A673 (cell line): ENCODE measurements at regions not wholly inside any gene's neighbourhood (a gene's known extent, or its start where the extent isn't known, plus 50 kb on each side); places are given as distances from the start of the nearest gene placed in this dataset.

Experiments
- BruUV-seq: library from RNA; stranded (reverse); fragments of 400-500 nt; replicated peaks from 2 replicates; lab custom pipeline; 2021; lab: Mats Ljungman, UMichigan
- CTCF ChIA-PET: fragments of 300-600 bp; sonication (Branson Sonifier 250); formaldehyde crosslinking; loops from one replicate; lab custom pipeline; 2022; ENCODE audit warnings: antibody characterized with exemption; lab: Charles Lee
- POLR2A ChIA-PET: fragments of 300-600 bp; sonication (Branson Sonifier 250); formaldehyde crosslinking; loops from one replicate; lab custom pipeline; 2022; ENCODE audit warnings: antibody characterized with exemption; ENCODE audit not compliant: low non-redundant PET; lab: Charles Lee
- DNase-seq: peaks from one replicate; pipeline ENCODE4 v3.0.0-alpha.2; 2015; ENCODE audit warnings: low spot score
- H3K27ac ChIP-seq: fragments of 200-600 bp; sonication (generic); 2 replicates; pipeline ENCODE4 v1.5.1; 2016; ENCODE audit warnings: mixed run types, low read depth, mild to moderate bottlenecking, mixed read lengths, antibody characterized with exemption, low read length; ENCODE audit not compliant: poor library complexity, severe bottlenecking
- H3K27me3 ChIP-seq: fragments of 200-600 bp; sonication (generic); replicated peaks from 2 replicates; pipeline ENCODE4 v1.6.1; 2017; ENCODE audit warnings: mixed run types, low read depth, mild to moderate bottlenecking, mixed read lengths, antibody characterized with exemption, low read length; ENCODE audit not compliant: insufficient read depth, poor library complexity
- H3K36me3 ChIP-seq: fragments of 200-600 bp; sonication (generic); 2 replicates; pipeline ENCODE4 v1.6.1; 2016; ENCODE audit warnings: mixed run types, mild to moderate bottlenecking, mixed read lengths, antibody characterized with exemption, low read length; ENCODE audit not compliant: insufficient read depth, poor library complexity, severe bottlenecking
- H3K4me1 ChIP-seq: fragments of 200-600 bp; sonication (generic); 2 replicates; pipeline ENCODE4 v1.6.1; 2017; ENCODE audit warnings: mixed run types, mild to moderate bottlenecking, mixed read lengths, antibody characterized with exemption, low read length; ENCODE audit not compliant: insufficient read depth, poor library complexity, severe bottlenecking
- H3K4me3 ChIP-seq: fragments of 200-600 bp; sonication (generic); 2 replicates; pipeline ENCODE4 v1.5.1; 2016; ENCODE audit warnings: low read depth, mixed run types, mild to moderate bottlenecking, mixed read lengths, low read length; ENCODE audit not compliant: poor library complexity, severe bottlenecking
- H3K9me3 ChIP-seq: fragments of 200-600 bp; sonication (generic); 2 replicates; pipeline ENCODE4 v1.6.1; 2016; ENCODE audit warnings: mixed run types, low read depth, mild to moderate bottlenecking, mixed read lengths, antibody characterized with exemption, low read length; ENCODE audit not compliant: poor library complexity, severe bottlenecking
- CTCF ChIP-seq: fragments of 300-800, 200-600 bp; sonication (generic); conservative IDR thresholded peaks from 2 replicates; pipeline ENCODE4 v1.5.1; 2017; ENCODE audit warnings: low read depth, mild to moderate bottlenecking, antibody characterized with exemption, low read length, moderate library complexity, mixed read lengths
- EZH2 ChIP-seq: fragments of 200-600 bp; sonication (generic); IDR thresholded peaks from 2 replicates; pipeline ENCODE4 v1.6.1; 2017; ENCODE audit warnings: borderline replicate concordance, low read depth, mild to moderate bottlenecking, mixed read lengths, antibody characterized with exemption, low read length; ENCODE audit not compliant: poor library complexity, severe bottlenecking
- intact Hi-C: fragments of 100-400 bp; cut with micrococcal nuclease; formaldehyde crosslinking; loops from one replicate; pipeline ENCODE4 v1.10.0; 2022; ENCODE audit not compliant: unreplicated experiment

GRCh38 chr12:118747771-118748170, 233.6 kb upstream of the SRRM4 start:
- Histone ChIP-seq H3K27me3 (no peaks in the 10 kb centered on the region), H3K27ac (no peak overlapping the region), H3K4me3 (no peak overlapping the region), H3K9me3 (no peaks in the 10 kb centered on the region), H3K4me1 (no peaks in the 10 kb centered on the region), H3K36me3 (no peaks in the 10 kb centered on the region)
- TF ChIP-seq EZH2 (no peak), CTCF (no peak)
- ChIA-PET CTCF (no interaction called here), POLR2A (no interaction called here)
- intact Hi-C loops, result no loop called here
- no peak for DNase-seq
- BruUV-seq, result no TSS peak

GRCh38 chr12:118748478-118749380, 232.6 kb upstream of the SRRM4 start:
- Histone ChIP-seq H3K27me3 (no peaks in the 10 kb centered on the region), H3K27ac (no peak overlapping the region), H3K36me3 (no peaks in the 10 kb centered on the region), H3K9me3 (no peaks in the 10 kb centered on the region), H3K4me1 (no peaks in the 10 kb centered on the region), H3K4me3 (no peak overlapping the region)
- BruUV-seq, result no TSS peak
- POLR2A ChIA-PET, result no interaction called here
- CTCF ChIA-PET, result no interaction called here
- intact Hi-C loops, result no loop called here
- TF ChIP-seq CTCF (no peak), EZH2 (no peak)
- DNase-seq, result no peak

GRCh38 chr12:118749646-118750045, 231.7 kb upstream of the SRRM4 start:
- Histone ChIP-seq H3K36me3 (no peaks in the 10 kb centered on the region), H3K27me3 (no peaks in the 10 kb centered on the region), H3K4me1 (no peaks in the 10 kb centered on the region), H3K27ac (no peak overlapping the region), H3K4me3 (no peak overlapping the region), H3K9me3 (no peaks in the 10 kb centered on the region)
- no TSS peak for BruUV-seq
- intact Hi-C loops, result no loop called here
- CTCF ChIA-PET, result no interaction called here
- POLR2A ChIA-PET, result no interaction called here
- no peak for DNase-seq
- no peak for TF ChIP-seq CTCF
- TF ChIP-seq EZH2, result no peak
